ENCODE measurements at regions not wholly inside any gene's neighbourhood (a gene's known extent, or its start where the extent isn't known, plus 50 kb on each side); places are given as distances from the start of the nearest gene placed in this dataset.
"Not testable (repeated sequence)": the region's sequence is repeated elsewhere in the genome, so short reads cannot be mapped to it uniquely, and the experiment has no call there.

DNA sequence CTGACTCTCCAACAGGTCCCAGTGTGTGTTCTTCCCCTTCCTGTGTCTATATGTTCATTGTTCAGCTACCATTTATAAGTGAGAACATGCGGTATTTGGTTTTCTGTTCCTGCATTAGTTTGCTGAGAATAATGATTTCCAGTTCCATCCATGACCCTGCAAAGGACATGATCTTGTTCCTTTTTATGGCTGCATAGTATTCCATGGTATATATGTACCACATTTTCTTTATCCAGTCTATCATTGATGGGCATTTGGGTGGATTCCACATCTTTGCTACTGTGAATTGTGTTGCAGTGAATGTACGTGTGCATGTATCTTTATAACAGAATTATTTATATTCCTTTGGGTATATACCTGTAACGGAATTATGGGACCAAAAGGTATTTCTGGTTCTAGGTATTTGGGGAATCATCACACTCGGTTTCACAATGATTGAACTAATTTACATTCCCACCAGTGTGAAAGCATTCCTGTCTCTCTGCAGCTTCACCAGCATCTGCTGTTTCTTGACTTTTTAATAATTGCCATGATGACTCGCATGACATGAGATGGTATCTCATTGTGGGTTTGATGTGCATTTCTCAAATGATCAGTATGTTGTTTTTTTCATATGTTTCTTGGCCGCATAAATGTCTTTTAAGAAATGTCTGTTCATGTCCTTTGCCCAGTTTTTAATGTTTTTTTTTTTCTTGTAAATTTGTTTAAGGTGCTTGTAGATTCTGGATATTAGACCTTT is 60.2 kb downstream of the LSMEM1 start:
- 93% methylated on average over 6 of the region's 6 CpGs for WGBS
- ATAC-seq, result no peak
- intact Hi-C loops (cut with DNase I), result no loop called here

DNA sequence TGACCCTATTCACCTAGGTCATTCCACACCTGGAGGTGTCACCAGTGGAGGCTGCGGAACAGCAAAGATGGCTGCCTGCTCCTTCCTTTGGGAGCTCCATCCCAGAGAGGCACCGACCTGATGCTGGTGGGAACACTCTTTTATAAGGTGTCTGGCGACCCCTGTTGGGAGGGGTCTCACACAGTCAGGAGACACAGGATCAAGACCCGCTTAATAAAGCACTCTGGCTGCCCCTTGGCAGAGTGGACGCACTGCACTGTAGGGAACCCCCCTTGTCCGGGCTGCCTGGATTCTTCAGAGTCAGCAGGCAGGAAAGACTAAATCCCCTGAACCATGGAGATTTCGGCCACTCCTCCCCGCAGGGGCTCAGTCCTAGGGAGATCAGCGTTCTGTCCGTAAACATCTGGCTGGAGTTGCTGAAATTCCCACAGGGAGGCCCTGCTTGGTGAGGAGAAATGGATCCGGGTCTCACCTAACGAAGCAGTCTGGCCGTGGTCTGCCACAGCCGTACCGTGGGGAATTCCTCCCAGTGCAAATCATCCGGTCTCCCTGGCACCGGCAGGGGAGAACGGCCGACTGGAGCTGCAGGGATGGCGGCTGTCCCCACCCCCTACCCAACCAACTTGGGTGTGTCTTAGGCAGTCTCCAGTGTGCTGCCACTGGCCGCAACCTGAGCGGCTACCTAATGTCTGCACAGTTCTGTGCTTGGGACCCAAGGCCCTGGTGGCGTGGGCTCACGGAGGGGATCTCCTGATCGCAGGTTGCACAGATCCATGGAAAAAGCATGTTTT is 66.1 kb downstream of the LSMEM1 start:
- ATAC-seq, result no peak
- no peaks in the 10 kb centered on the region for H3K4me1 ChIP-seq (ENCODE audit: control insufficient read depth, insufficient read depth, low read length)
- intact Hi-C loops (cut with DNase I), result loop anchor here in 1 of 4 donors (5.0 kb wide), 1 partner anchor 875 kb away; no protein-coding TSS in a partner anchor

More for the DNA sequence above, 60.2 kb downstream of the LSMEM1 start:
- Histone ChIP-seq H3K4me3 (ENCODE audit: low read length) (no peak overlapping the region), H3K27ac (ENCODE audit: low read length) (no peak overlapping the region), H3K9me3 (ENCODE audit: control insufficient read depth, low read length) (no peaks in the 10 kb centered on the region), H3K4me1 (ENCODE audit: control insufficient read depth, insufficient read depth, low read length) (peaks cover 1% of the 10 kb centered on the region), H3K27me3 (ENCODE audit: control insufficient read depth, insufficient read depth) (no peaks in the 10 kb centered on the region)
- DNase-seq, result no peak

DNA sequence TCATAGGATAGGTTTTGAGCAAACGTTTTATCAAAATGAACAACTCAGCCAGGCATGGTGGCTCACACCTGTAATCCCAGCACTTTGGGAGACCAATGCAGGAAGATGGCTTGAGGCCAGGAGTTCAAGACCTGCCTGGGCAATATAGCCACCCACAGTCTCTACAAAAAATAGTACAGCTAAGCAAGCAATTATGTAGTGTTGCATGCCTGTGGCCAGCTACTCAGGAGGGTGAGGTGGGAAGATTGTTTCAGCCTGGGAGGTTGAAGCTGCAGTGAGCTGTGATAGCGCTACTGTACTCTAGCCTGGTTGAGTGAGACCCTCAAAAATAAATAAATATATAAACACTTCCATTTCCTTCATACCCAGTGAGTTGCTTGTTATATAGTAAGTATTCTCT is 67.1 kb downstream of the LSMEM1 start:
- H3K9me3 ChIP-seq (ENCODE audit: control insufficient read depth, low read length), result no peaks in the 10 kb centered on the region
- H3K27me3 ChIP-seq (ENCODE audit: control insufficient read depth, insufficient read depth), result no peaks in the 10 kb centered on the region
- 70% methylated on average over 2 of the region's 2 CpGs for WGBS
- intact Hi-C loops (cut with DNase I), result loop anchor here in 1 of 4 donors (5.0 kb wide), 1 partner anchor 874 kb away; no protein-coding TSS in a partner anchor
- no peak for ATAC-seq
- H3K27ac ChIP-seq (ENCODE audit: low read length), result no peak overlapping the region
- no peak overlapping the region for H3K4me3 ChIP-seq (ENCODE audit: low read length)
- no peaks in the 10 kb centered on the region for H3K4me1 ChIP-seq (ENCODE audit: control insufficient read depth, insufficient read depth, low read length)
- DNase-seq, result no peak

More for the DNA sequence above, 66.1 kb downstream of the LSMEM1 start:
- DNase-seq, result no peak
- H3K9me3 ChIP-seq (ENCODE audit: control insufficient read depth, low read length), result no peaks in the 10 kb centered on the region
- no peak overlapping the region for H3K27ac ChIP-seq (ENCODE audit: low read length)
- H3K27me3 ChIP-seq (ENCODE audit: control insufficient read depth, insufficient read depth), result no peaks in the 10 kb centered on the region
- no peak overlapping the region for H3K4me3 ChIP-seq (ENCODE audit: low read length)
- 85% methylated on average over 25 of the region's 25 CpGs for WGBS

DNA sequence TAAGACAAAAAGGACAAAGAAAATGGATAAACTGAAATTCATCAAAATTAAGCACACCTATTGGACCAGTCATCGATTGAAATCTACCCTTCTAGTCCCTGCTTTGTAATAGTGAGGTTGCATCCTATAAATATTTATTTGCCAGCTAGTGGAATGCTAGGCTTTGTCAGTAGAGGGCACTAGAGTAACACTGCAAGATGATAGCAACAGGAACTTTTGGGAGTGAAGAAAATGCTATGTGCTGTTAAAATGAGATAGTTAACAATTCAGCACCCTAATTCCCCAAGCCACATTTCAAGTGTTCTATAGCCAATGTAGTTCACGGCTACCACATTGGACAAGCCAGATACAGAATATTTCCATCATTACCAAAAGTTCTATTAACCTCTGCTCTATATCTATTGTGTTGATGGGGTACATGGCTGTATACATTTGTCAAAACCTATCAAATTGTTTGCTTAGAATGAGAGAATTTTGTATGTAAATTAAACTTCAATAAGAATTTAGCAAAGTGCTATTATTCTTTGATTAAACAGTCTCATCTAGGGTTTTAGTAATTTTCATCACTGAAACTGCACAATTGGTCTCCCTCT is 69.8 kb downstream of the LSMEM1 start:
- DNase-seq (no peak), ATAC-seq (peak; percentile 56 to 71)
- WGBS, result 18% methylated on average over 2 of the region's 2 CpGs

DNA sequence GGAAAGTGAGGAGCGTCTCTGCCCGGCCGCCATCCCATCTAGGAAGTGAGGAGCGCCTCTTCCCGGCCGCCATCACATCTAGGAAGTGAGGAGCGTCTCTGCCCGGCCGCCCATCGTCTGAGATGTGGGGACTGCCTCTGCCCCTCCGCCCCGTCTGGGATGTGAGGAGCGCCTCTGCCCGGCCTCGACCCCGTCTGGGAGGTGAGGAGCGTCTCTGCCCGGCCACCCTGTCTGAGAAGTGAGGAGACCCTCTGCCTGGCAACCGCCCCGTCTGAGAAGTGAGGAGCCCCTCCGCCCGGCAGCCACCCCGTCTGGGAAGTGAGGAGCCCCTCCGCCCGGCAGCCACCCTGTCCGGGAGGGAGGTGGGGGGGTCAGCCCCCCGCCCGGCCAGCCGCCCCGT is 70.7 kb downstream of the LSMEM1 start:
- ATAC-seq; H3K27ac ChIP-seq (ENCODE audit: low read length); H3K4me1 ChIP-seq (ENCODE audit: control insufficient read depth, insufficient read depth, low read length); H3K27me3 ChIP-seq (ENCODE audit: control insufficient read depth, insufficient read depth); H3K9me3 ChIP-seq (ENCODE audit: control insufficient read depth, low read length); H3K4me3 ChIP-seq (ENCODE audit: low read length): not testable (repeated sequence)
- 98% methylated on average over 14 of the region's 30 CpGs for WGBS
- DNase-seq, result peak in 1 of 3 donors; percentile 24
- intact Hi-C loops (cut with DNase I), result loop anchor here in 2 of 4 donors (10.0 kb wide), 2 partner anchors 343 to 873 kb away; no protein-coding TSS in a partner anchor

More for the DNA sequence above, 69.8 kb downstream of the LSMEM1 start:
- no peaks in the 10 kb centered on the region for H3K4me1 ChIP-seq (ENCODE audit: control insufficient read depth, insufficient read depth, low read length)
- H3K27me3 ChIP-seq (ENCODE audit: control insufficient read depth, insufficient read depth), result no peaks in the 10 kb centered on the region
- no peak overlapping the region for H3K27ac ChIP-seq (ENCODE audit: low read length)
- intact Hi-C loops (cut with DNase I), result loop anchor here in 2 of 4 donors (10.0 kb wide), 2 partner anchors 344 to 874 kb away; no protein-coding TSS in a partner anchor
- no peak overlapping the region for H3K4me3 ChIP-seq (ENCODE audit: low read length)
- no peaks in the 10 kb centered on the region for H3K9me3 ChIP-seq (ENCODE audit: control insufficient read depth, low read length)

DNA sequence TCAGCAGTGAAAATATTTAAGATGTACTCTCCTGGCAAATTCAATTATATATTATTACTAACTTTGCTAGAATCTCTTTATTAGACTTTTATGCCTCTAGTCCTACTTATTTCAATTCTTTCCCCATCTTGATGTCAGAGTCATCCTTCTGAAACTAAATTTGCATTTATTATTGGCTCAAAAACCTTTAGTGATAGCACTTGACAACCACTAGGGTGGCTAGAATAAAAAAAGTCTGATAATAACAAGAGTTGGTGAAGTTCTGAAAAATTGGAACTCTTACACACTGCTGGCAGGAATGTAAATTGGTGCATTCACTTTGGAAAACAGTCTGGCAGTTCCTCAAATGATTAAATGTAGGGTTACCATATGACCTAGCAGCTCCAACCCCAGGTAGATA is 73.8 kb downstream of the LSMEM1 start:
- no peak for ATAC-seq
- Histone ChIP-seq H3K4me1 (ENCODE audit: control insufficient read depth, insufficient read depth, low read length) (no peaks in the 10 kb centered on the region), H3K27me3 (ENCODE audit: control insufficient read depth, insufficient read depth) (no peaks in the 10 kb centered on the region), H3K4me3 (ENCODE audit: low read length) (no peak overlapping the region), H3K9me3 (ENCODE audit: control insufficient read depth, low read length) (no peaks in the 10 kb centered on the region), H3K27ac (ENCODE audit: low read length) (no peak overlapping the region)
- no peak for DNase-seq
- intact Hi-C loops (cut with DNase I), result loop anchor here in 2 of 4 donors (10.0 kb wide), 2 partner anchors 340 to 870 kb away; no protein-coding TSS in a partner anchor

DNA sequence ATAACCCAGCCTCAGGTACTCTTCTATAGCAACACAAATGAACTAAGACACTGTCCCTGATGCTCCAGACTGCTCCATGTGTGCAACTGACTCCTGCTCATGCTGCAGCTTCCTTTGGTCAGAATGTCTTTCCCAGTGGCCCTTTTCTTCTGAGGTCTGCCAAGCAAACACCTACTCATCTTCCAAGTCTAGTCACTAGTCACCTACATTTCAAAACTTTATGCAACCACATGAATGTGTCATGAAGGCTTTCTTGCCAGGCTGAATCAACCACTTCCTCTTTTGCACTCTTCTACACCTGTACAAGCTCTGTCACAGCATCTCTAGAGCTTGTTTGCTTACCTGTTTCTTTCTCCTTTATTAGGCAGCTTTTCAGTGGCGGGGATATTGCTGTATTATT is 75.8 kb downstream of the LSMEM1 start:
- intact Hi-C loops (cut with DNase I), result loop anchor here in 2 of 4 donors (10.0 kb wide), 2 partner anchors 338 to 868 kb away; no protein-coding TSS in a partner anchor
- H3K9me3 ChIP-seq (ENCODE audit: control insufficient read depth, low read length), result no peaks in the 10 kb centered on the region
- ATAC-seq (no peak), DNase-seq (no peak)
- no peak overlapping the region for H3K27ac ChIP-seq (ENCODE audit: low read length)
- no peaks in the 10 kb centered on the region for H3K27me3 ChIP-seq (ENCODE audit: control insufficient read depth, insufficient read depth)
- no peaks in the 10 kb centered on the region for H3K4me1 ChIP-seq (ENCODE audit: control insufficient read depth, insufficient read depth, low read length)
- no peak overlapping the region for H3K4me3 ChIP-seq (ENCODE audit: low read length)
- WGBS, result 91% methylated on average over 1 of the region's 1 CpG

DNA sequence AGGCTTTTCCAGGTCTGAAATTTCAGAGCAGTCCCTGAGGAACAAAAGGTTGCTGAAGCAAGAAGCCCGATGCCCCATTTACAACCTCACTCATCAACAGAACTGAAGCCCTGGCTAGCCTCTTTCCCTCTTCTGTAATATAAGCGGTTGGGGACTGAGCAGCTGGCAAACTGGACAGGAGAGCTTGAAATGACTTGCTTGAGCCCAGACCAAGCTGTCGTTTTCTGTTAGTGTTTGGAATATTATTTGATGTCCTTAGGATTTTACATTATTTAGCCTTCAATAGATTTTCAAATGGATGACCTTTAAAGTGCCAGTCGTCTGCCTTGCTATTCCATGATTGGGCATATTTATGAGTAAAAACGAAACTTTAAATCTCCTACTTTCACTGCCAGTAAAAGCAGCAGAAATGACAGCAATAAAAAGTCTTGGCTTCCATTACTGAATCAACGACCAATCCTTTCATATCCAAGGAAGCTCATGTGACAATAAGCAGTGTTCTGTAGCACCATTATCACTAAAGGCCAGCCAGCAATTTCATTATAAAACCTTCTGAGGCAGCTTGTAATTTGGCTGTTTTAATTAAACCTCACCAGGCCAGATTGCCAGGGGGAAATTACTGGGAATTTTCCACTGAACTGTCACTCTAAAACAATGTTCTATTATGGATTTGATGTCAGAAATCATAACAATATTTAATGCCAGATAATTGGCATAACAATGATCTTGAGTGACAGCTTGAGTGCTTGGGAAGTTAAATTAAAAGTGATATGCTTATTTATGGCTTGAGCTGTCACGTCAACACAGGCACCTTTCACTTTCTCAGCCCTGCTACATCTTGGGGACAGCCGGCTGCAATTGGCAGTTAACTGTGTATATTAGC is 85.9 kb downstream of the LSMEM1 start:
- no peak for DNase-seq
- ATAC-seq, result peak; percentile 62 to 64
- peak overlapping the region; percentile 9 for H3K4me3 ChIP-seq (ENCODE audit: low read length)
- no peaks in the 10 kb centered on the region for H3K4me1 ChIP-seq (ENCODE audit: control insufficient read depth, insufficient read depth, low read length)
- intact Hi-C loops (cut with DNase I), result no loop called here
- WGBS, result 30% methylated on average over 8 of the region's 8 CpGs
- peak overlapping the region; percentile 66 for H3K27ac ChIP-seq (ENCODE audit: low read length)
- no peaks in the 10 kb centered on the region for H3K27me3 ChIP-seq (ENCODE audit: control insufficient read depth, insufficient read depth)
- H3K9me3 ChIP-seq (ENCODE audit: control insufficient read depth, low read length), result no peaks in the 10 kb centered on the region

DNA sequence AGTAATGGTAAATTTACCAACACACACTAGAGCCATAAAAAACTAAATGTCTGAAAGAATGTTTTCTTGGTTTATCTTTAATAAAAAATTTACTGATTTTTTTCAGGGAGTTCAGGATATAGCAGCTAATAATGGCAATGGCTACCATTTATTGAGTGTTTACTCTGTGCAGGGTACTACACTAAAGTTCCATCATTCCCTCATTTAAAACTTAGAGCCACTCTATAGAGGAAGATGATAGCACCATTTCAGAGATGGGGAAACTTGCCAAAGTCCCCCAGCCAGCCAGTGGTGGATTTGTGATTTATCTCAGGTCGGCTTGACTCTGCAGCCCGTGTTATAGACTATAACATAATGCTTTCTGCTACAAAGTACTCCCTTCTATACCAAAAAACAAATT is 86.6 kb downstream of the LSMEM1 start:
- 60% methylated on average over 2 of the region's 2 CpGs for WGBS
- DNase-seq (no peak), ATAC-seq (no peak)
- intact Hi-C loops (cut with DNase I), result no loop called here
- H3K9me3 ChIP-seq (ENCODE audit: control insufficient read depth, low read length), result no peaks in the 10 kb centered on the region
- H3K27ac ChIP-seq (ENCODE audit: low read length), result no peak overlapping the region
- H3K4me1 ChIP-seq (ENCODE audit: control insufficient read depth, insufficient read depth, low read length), result no peaks in the 10 kb centered on the region
- H3K4me3 ChIP-seq (ENCODE audit: low read length), result no peak overlapping the region
- H3K27me3 ChIP-seq (ENCODE audit: control insufficient read depth, insufficient read depth), result no peaks in the 10 kb centered on the region

DNA sequence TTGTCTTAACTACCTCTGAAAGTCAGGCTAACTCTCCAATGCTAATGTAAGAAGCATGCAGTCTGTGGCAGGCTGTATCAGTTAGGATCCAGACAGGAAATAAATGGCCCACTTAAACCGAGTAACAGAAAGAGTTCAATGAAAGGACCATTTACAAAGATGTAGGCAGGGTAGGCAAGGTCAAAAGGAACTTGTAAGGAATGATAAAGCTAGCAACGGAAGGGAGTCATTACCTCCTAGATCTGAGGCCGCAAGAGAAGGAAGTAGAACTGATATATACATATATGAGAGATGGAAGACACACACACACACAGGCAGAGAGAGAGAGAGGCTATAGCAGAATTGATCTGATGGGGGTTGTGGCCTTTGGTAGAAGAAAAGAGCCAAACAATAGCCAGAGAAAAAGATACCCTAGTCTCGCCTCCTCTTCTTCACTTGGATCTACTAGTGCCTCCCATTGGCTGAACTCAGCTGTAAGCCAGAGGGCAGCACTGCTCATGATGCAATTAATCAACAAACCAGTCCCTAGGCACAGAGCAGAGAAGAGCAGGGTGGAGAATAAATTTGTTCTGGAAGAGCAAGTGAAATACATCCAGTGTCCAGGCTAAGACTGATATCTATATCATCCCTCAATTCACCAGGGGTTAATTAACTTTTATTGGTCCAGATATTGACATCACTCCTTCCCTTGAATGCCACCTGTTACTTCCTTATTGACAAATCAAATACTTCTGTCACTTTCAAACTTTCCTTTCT is 91.2 kb downstream of the LSMEM1 start:
- WGBS, result 60% methylated on average over 4 of the region's 4 CpGs
- ATAC-seq (peak in 1 of 2 donors; percentile 33), DNase-seq (no peak)
- H3K27ac ChIP-seq (ENCODE audit: low read length), result no peak overlapping the region
- H3K4me1 ChIP-seq (ENCODE audit: control insufficient read depth, insufficient read depth, low read length), result no peaks in the 10 kb centered on the region
- no peaks in the 10 kb centered on the region for H3K9me3 ChIP-seq (ENCODE audit: control insufficient read depth, low read length)
- intact Hi-C loops (cut with DNase I), result no loop called here
- no peak overlapping the region for H3K4me3 ChIP-seq (ENCODE audit: low read length)
- no peaks in the 10 kb centered on the region for H3K27me3 ChIP-seq (ENCODE audit: control insufficient read depth, insufficient read depth)

Measured in right cardiac atrium (tissue), 5 donors.